ENCODE measurements at regions not wholly inside any gene's neighbourhood (a gene's known extent, or its start where the extent isn't known, plus 50 kb on each side); places are given as distances from the start of the nearest gene placed in this dataset.

- TF ChIP-seq Cebpa-rat (IDR thresholded peaks at IDR 0.05) = no peak
- Histone ChIP-seq H3K27me3 (no peaks in the 10 kb centered on the region), H3K36me3 (no peaks in the 10 kb centered on the region), H3K4me2 (no peak overlapping the region), H3K9me3 (replicated peaks in 1 of 11) (peaks cover 28 to 64% (median 42%) of the 10 kb centered on the region in 11 experiments; a peak in 21 of 22 replicates), H4K20me1 (no peaks in the 10 kb centered on the region), H3K27ac (no peak overlapping the region), H3K4me3 (no peak overlapping the region), H3K9ac (no peak overlapping the region), H3K4me1 (no peaks in the 10 kb centered on the region)
These were observed 82.6 kb downstream of the ZNF723 start for GRCh38 chr19:22914646-22915045.

DNA sequence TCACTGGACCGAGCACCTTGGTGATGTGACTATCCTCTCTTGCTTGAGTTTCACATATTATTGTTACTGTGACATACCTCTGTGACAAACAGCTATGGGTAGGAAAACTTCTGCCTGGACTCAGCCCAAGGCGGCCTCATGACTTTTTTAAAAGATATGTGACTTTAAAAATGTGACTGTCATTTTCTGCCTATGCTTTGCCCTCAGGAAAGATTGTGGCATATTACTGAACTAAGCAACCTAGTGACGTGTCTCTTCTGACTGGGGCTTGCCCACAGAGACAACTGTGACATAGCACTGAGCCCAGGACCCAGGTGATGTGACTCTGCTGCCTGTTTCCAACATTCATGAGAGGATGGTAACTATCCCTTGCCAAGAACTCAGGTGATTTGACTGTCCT, 84.8 kb downstream of the ZNF728 start:
- no peaks in the 10 kb centered on the region for H3K27me3 ChIP-seq
- no peaks in the 10 kb centered on the region for H3K4me1 ChIP-seq
- TF ChIP-seq Cebpa-rat (IDR thresholded peaks at IDR 0.05) = no peak
- peaks cover 13 to 73% (median 30%) of the 10 kb centered on the region in 11 experiments; a peak in 20 of 22 replicates for H3K9me3 ChIP-seq (replicated peaks in 1 of 11)
- H3K4me3 ChIP-seq = no peak overlapping the region
- H4K20me1 ChIP-seq = no peaks in the 10 kb centered on the region
- no peak overlapping the region for H3K4me2 ChIP-seq
- no peak overlapping the region for H3K9ac ChIP-seq
- H3K27ac ChIP-seq = no peak overlapping the region
- H3K36me3 ChIP-seq = no peaks in the 10 kb centered on the region

DNA sequence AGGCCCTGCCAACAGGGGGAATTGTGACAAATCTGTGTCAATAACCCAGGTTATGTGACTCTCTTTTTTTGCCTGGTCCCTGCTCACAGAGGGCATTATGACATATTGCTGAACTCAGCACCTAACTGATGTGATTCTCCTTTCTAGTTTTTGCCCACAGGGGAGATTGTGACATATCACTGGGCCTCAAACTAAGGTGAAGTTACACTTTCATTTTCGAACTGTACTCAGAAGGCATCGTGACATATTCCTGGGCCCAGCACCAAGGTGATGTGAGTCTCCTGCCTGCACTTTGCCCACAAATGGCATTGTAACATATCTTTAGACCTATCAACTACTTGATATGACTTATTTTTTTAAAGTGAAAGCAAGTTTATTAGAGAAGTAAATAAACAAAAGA, 83.0 kb downstream of the ZNF728 start:
- Histone ChIP-seq H3K36me3 (no peaks in the 10 kb centered on the region), H3K4me1 (no peaks in the 10 kb centered on the region), H4K20me1 (no peaks in the 10 kb centered on the region), H3K9me3 (replicated peaks in 1 of 11) (peaks cover 27 to 78% (median 45%) of the 10 kb centered on the region in 11 experiments), H3K4me3 (no peak overlapping the region), H3K9ac (no peak overlapping the region), H3K4me2 (no peak overlapping the region), H3K27me3 (no peaks in the 10 kb centered on the region), H3K27ac (no peak overlapping the region)
- TF ChIP-seq Cebpa-rat (IDR thresholded peaks at IDR 0.05) = no peak
